Loucy (cell line): ENCODE measurements at regions not wholly inside any gene's neighbourhood (a gene's known extent, or its start where the extent isn't known, plus 50 kb on each side); places are given as distances from the start of the nearest gene placed in this dataset.
"Not testable (repeated sequence)": the region's sequence is repeated elsewhere in the genome, so short reads cannot be mapped to it uniquely, and the experiment has no call there.

Experiments
- EZH2phosphoT487 ChIP-seq: fragments of 200-600 bp; IDR thresholded peaks from 2 replicates; pipeline ENCODE4 v1.6.1; 2018; ENCODE audit warnings: antibody characterized with exemption, mild to moderate bottlenecking, moderate library complexity, borderline replicate concordance
- TF ChIP-seq, protein P1 (sequence below): fragments of 200-600 bp; sonication (generic); conservative IDR thresholded peaks from 2 replicates; pipeline ENCODE4 v1.5.1; 2014; ENCODE audit warnings: mild to moderate bottlenecking, antibody characterized with exemption, low read length

DNA sequence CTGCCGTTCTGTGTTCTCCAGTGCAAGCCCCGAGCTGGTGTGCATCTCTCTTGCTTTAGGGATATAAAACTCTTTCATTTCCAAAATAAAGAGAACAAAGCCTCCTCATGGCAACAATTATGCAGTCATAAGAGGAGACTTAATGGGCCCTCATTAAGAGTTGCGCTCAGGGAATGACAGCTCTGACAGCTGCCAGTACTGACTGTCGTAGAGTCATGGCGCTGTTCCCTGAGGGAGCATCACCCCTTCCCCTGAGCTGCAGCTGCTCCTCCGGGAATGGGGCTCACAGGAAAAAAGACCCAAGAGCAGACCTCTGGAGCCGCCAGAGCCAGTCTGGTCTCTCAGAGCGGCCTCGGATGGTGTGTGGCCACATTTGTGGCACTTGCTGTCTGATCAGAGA lies 160.3 kb downstream of the TRIM43 start:
- TF ChIP-seq, protein P1, sequence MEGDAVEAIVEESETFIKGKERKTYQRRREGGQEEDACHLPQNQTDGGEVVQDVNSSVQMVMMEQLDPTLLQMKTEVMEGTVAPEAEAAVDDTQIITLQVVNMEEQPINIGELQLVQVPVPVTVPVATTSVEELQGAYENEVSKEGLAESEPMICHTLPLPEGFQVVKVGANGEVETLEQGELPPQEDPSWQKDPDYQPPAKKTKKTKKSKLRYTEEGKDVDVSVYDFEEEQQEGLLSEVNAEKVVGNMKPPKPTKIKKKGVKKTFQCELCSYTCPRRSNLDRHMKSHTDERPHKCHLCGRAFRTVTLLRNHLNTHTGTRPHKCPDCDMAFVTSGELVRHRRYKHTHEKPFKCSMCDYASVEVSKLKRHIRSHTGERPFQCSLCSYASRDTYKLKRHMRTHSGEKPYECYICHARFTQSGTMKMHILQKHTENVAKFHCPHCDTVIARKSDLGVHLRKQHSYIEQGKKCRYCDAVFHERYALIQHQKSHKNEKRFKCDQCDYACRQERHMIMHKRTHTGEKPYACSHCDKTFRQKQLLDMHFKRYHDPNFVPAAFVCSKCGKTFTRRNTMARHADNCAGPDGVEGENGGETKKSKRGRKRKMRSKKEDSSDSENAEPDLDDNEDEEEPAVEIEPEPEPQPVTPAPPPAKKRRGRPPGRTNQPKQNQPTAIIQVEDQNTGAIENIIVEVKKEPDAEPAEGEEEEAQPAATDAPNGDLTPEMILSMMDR: not testable (repeated sequence)
- TF ChIP-seq EZH2phosphoT487: not testable (repeated sequence)
